ENCODE measurements at regions not wholly inside any gene's neighbourhood (a gene's known extent, or its start where the extent isn't known, plus 50 kb on each side); places are given as distances from the start of the nearest gene placed in this dataset.

- no peaks in the 10 kb centered on the region for H3K4me1 ChIP-seq (ENCODE audit: insufficient read depth)
- intact Hi-C loops (cut with DNase I) = no loop called here
- H3K4me3 ChIP-seq = no peak overlapping the region
- H3K36me3 ChIP-seq = no peaks in the 10 kb centered on the region
- no peaks in the 10 kb centered on the region for H3K27me3 ChIP-seq
- DNase-seq = no peak
- WGBS, 3 donors = 51 to 66% (median 52%) methylated on average over 2 of the region's 2 CpGs
- no peak overlapping the region for H3K27ac ChIP-seq
- no peaks in the 10 kb centered on the region for H3K9me3 ChIP-seq
- TF ChIP-seq POLR2A (IDR thresholded peaks at IDR 0.05) (no peak), CTCF (IDR thresholded peaks at IDR 0.05) (no peak), EP300 (IDR thresholded peaks at IDR 0.05) (no peak)
Measured at GRCh38 chr7:24510759-24511158, 62.5 kb upstream of the PALS2 start.

- no peaks in the 10 kb centered on the region for H3K4me1 ChIP-seq (ENCODE audit: insufficient read depth)
- no peak for TF ChIP-seq CTCF (IDR thresholded peaks at IDR 0.05)
- no peak for TF ChIP-seq POLR2A (IDR thresholded peaks at IDR 0.05)
- TF ChIP-seq EP300 (IDR thresholded peaks at IDR 0.05) = no peak
- intact Hi-C loops (cut with DNase I) = no loop called here
Measured at GRCh38 chr7:24517166-24517565, 56.1 kb upstream of the PALS2 start.

GRCh38 chr7:24521917-24522623, 51.2 kb upstream of the PALS2 start:
- intact Hi-C loops (cut with DNase I) = no loop called here
- TF ChIP-seq EP300 (IDR thresholded peaks at IDR 0.05) (no peak), POLR2A (IDR thresholded peaks at IDR 0.05) (no peak), CTCF (IDR thresholded peaks at IDR 0.05) (no peak)
- Histone ChIP-seq H3K4me1 (ENCODE audit: insufficient read depth) (no peaks in the 10 kb centered on the region), H3K36me3 (no peaks in the 10 kb centered on the region), H3K27ac (no peak overlapping the region), H3K9me3 (no peaks in the 10 kb centered on the region), H3K4me3 (no peak overlapping the region), H3K27me3 (no peaks in the 10 kb centered on the region)
- DNase-seq = no peak
- WGBS, 3 donors = 38 to 51% (median 49%) methylated on average over 2 of the region's 2 CpGs

More at GRCh38 chr7:24517166-24517565, 56.1 kb upstream of the PALS2 start:
- H3K4me3 ChIP-seq = no peak overlapping the region
- H3K27me3 ChIP-seq = no peaks in the 10 kb centered on the region
- WGBS, 3 donors = 57 to 73% (median 69%) methylated on average over 1 of the region's 1 CpG
- no peak overlapping the region for H3K27ac ChIP-seq
- no peaks in the 10 kb centered on the region for H3K9me3 ChIP-seq
- no peaks in the 10 kb centered on the region for H3K36me3 ChIP-seq
- no peak for DNase-seq

Measured in ovary (tissue), 7 donors.